Stimulated activated CD8-positive, alpha-beta memory T cell treated with anti-CD3 and anti-CD28 coated beads, Interleukin-4, amount 100 ng/mL, for 48 hours (primary cell): ENCODE measurements at regions not wholly inside any gene's neighbourhood (a gene's known extent, or its start where the extent isn't known, plus 50 kb on each side); places are given as distances from the start of the nearest gene placed in this dataset.

Source experiments
- DNase-seq: peaks from one replicate; pipeline ENCODE4 v3.0.0-alpha.2; 2020

- DNase-seq: peak; percentile 76
These were observed 64.3 kb downstream of the MRPL14 start for GRCh38 chr6:44062771-44063560.

- DNase-seq: no peak
These were observed 65.0 kb downstream of the MRPL14 start for GRCh38 chr6:44062105-44062770.

- no peak for DNase-seq
These were observed 65.7 kb downstream of the MRPL14 start for GRCh38 chr6:44061375-44062104.

- no peak for DNase-seq
These were observed 66.5 kb downstream of the MRPL14 start for GRCh38 chr6:44060612-44061374.

- DNase-seq: no peak
These were observed 67.6 kb downstream of the MRPL14 start for GRCh38 chr6:44059359-44060346.

- peak; percentile 41 for DNase-seq
These were observed 68.5 kb downstream of the MRPL14 start for GRCh38 chr6:44058617-44059358.

- no peak for DNase-seq
These were observed 69.2 kb downstream of the MRPL14 start for GRCh38 chr6:44057931-44058616.

- no peak for DNase-seq
These were observed 69.9 kb downstream of the MRPL14 start for GRCh38 chr6:44057238-44057930.

- no peak for DNase-seq
These were observed 70.6 kb downstream of the MRPL14 start for GRCh38 chr6:44056392-44057237.

GRCh38 chr6:44054721-44055559 lies 72.3 kb downstream of the MRPL14 start:
- no peak for DNase-seq

- no peak for DNase-seq
These were observed 73.3 kb downstream of the MRPL14 start for GRCh38 chr6:44053760-44054556.

GRCh38 chr6:44053106-44053756 lies 74.0 kb downstream of the MRPL14 start:
- DNase-seq: no peak

GRCh38 chr6:44052419-44053023 lies 74.7 kb downstream of the MRPL14 start:
- DNase-seq: no peak

- no peak for DNase-seq
These were observed 75.7 kb downstream of the MRPL14 start for GRCh38 chr6:44051515-44051914.

- DNase-seq: no peak
These were observed 76.3 kb downstream of the MRPL14 start for GRCh38 chr6:44050872-44051505.
